ENCODE measurements at regions not wholly inside any gene's neighbourhood (a gene's known extent, or its start where the extent isn't known, plus 50 kb on each side); places are given as distances from the start of the nearest gene placed in this dataset.

DNA sequence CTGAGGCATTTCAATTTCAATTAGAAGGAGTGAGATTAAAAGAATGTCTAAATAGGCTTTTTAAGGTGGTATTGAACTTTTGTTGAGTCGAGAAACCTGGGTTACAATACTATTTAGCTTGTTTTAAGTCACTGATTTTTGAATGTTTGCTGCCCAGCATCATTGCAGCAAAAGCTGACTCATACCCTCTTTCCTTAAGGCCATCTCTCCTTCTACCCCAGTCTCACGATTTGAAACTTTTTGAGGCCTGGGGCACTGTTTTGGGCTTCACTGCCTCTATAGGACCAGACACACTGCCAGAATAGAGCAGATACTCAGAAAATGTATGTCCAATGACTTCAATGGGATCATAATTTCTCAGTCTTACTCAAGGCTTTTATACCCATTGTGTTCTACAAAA is 319.6 kb upstream of the TGFBR2 start:
- Histone ChIP-seq H2AFZ (ENCODE audit: low read depth, low read length) (no peak overlapping the region), H3K27me3 (ENCODE audit: insufficient read depth, low read depth, low read length) (no peaks in the 10 kb centered on the region), H3K4me3 (ENCODE audit: low read length) (no peak overlapping the region), H3K9me2 (ENCODE audit: insufficient read depth, low read length) (no peaks in the 10 kb centered on the region), H3K27ac (ENCODE audit: low read length) (no peak overlapping the region), H4K20me1 (ENCODE audit: insufficient read depth) (no peaks in the 10 kb centered on the region), H3F3A (ENCODE audit: insufficient read depth, low read length, poor library complexity, severe bottlenecking) (no peaks in the 10 kb centered on the region), H3K4me2 (ENCODE audit: low read length) (no peak overlapping the region), H3K9me3 (ENCODE audit: low read length) (no peaks in the 10 kb centered on the region), H3K36me3 (ENCODE audit: insufficient read depth, low read length) (no peaks in the 10 kb centered on the region), H3K9ac (ENCODE audit: low read length) (no peak overlapping the region), H3K79me2 (replicated peaks; ENCODE audit: insufficient read depth, low read length) (no peaks in the 10 kb centered on the region)
- TF ChIP-seq MXI1 (conservative IDR thresholded peaks at IDR 0.05; ENCODE audit: poor library complexity, severe bottlenecking) (no peak), POLR2AphosphoS5 (IDR thresholded peaks at IDR 0.05) (no peak), REST (IDR thresholded peaks at IDR 0.05; ENCODE audit: borderline replicate concordance) (no peak), EP300 (conservative IDR thresholded peaks at IDR 0.05; ENCODE audit: poor library complexity, severe bottlenecking) (no peak), RAD21 (conservative IDR thresholded peaks at IDR 0.05) (no peak)

- H3K4me3 ChIP-seq (ENCODE audit: low read length): no peak overlapping the region
- no peak overlapping the region for H3K27ac ChIP-seq (ENCODE audit: low read length)
- H3K4me2 ChIP-seq (ENCODE audit: low read length): no peak overlapping the region
- H3K79me2 ChIP-seq (replicated peaks; ENCODE audit: insufficient read depth, low read length): no peaks in the 10 kb centered on the region
- H3F3A ChIP-seq (ENCODE audit: insufficient read depth, low read length, poor library complexity, severe bottlenecking): no peaks in the 10 kb centered on the region
- no peaks in the 10 kb centered on the region for H3K9me3 ChIP-seq (ENCODE audit: low read length)
- H3K9ac ChIP-seq (ENCODE audit: low read length): no peak overlapping the region
- H3K9me2 ChIP-seq (ENCODE audit: insufficient read depth, low read length): no peaks in the 10 kb centered on the region
- no peaks in the 10 kb centered on the region for H4K20me1 ChIP-seq (ENCODE audit: insufficient read depth)
- H3K27me3 ChIP-seq (ENCODE audit: insufficient read depth, low read depth, low read length): no peaks in the 10 kb centered on the region
- TF ChIP-seq, protein P1, sequence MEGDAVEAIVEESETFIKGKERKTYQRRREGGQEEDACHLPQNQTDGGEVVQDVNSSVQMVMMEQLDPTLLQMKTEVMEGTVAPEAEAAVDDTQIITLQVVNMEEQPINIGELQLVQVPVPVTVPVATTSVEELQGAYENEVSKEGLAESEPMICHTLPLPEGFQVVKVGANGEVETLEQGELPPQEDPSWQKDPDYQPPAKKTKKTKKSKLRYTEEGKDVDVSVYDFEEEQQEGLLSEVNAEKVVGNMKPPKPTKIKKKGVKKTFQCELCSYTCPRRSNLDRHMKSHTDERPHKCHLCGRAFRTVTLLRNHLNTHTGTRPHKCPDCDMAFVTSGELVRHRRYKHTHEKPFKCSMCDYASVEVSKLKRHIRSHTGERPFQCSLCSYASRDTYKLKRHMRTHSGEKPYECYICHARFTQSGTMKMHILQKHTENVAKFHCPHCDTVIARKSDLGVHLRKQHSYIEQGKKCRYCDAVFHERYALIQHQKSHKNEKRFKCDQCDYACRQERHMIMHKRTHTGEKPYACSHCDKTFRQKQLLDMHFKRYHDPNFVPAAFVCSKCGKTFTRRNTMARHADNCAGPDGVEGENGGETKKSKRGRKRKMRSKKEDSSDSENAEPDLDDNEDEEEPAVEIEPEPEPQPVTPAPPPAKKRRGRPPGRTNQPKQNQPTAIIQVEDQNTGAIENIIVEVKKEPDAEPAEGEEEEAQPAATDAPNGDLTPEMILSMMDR (IDR thresholded peaks at IDR 0.05; ENCODE audit: poor library complexity, severe bottlenecking): no peak
- no peak for TF ChIP-seq REST (IDR thresholded peaks at IDR 0.05; ENCODE audit: borderline replicate concordance)
- TF ChIP-seq RAD21 (conservative IDR thresholded peaks at IDR 0.05): no peak
- TF ChIP-seq EZH2 (IDR thresholded peaks at IDR 0.05; ENCODE audit: borderline replicate concordance, insufficient read depth, low read length, poor library complexity, severe bottlenecking): no peak
- TF ChIP-seq TAF1 (IDR thresholded peaks at IDR 0.05; ENCODE audit: low read depth): no peak
- TF ChIP-seq MXI1 (conservative IDR thresholded peaks at IDR 0.05; ENCODE audit: poor library complexity, severe bottlenecking): no peak
- no peak for TF ChIP-seq SMC3 (conservative IDR thresholded peaks at IDR 0.05; ENCODE audit: poor library complexity)
- no peak for TF ChIP-seq EP300 (conservative IDR thresholded peaks at IDR 0.05; ENCODE audit: poor library complexity, severe bottlenecking)
- no peak for TF ChIP-seq POLR2AphosphoS5 (IDR thresholded peaks at IDR 0.05)
- H2AFZ ChIP-seq (ENCODE audit: low read depth, low read length): no peak overlapping the region
- H3K36me3 ChIP-seq (ENCODE audit: insufficient read depth, low read length): no peaks in the 10 kb centered on the region
Observed at GRCh38 chr3:30288830-30289229, 317.6 kb upstream of the TGFBR2 start.

All from neural cell (in vitro differentiated cells).